Body of pancreas (tissue), 4 donors: ENCODE measurements at regions not wholly inside any gene's neighbourhood (a gene's known extent, or its start where the extent isn't known, plus 50 kb on each side); places are given as distances from the start of the nearest gene placed in this dataset.
"Not testable (repeated sequence)": the region's sequence is repeated elsewhere in the genome, so short reads cannot be mapped to it uniquely, and the experiment has no call there.

Experiments
- CTCF ChIP-seq, 7 experiments: fragments of 450-650 bp in 4 of 7; fragments of 200-600 bp in 3 of 7; sonication (generic) in 3 of 7; IDR thresholded peaks; one replicate each; pipeline ENCODE4 v1.5.1; 2016 to 2019; ENCODE audit warnings: antibody characterized with exemption in 7 of 7
- POLR2A ChIP-seq, 3 donors: fragments of 450-650 bp; IDR thresholded peaks; one replicate each; pipeline ENCODE4 v1.6.1; 2016; ENCODE audit warnings: antibody characterized with exemption in 3 of 3, mild to moderate bottlenecking in 2 of 3

- not testable (repeated sequence) for TF ChIP-seq POLR2A, CTCF (IDR thresholded peaks at IDR 0.05)
These were observed 85.7 kb upstream of the METAP2 start for GRCh38 chr12:95388260-95388659.
